IPS DF 6.9 (cell line): ENCODE measurements at regions not wholly inside any gene's neighbourhood (a gene's known extent, or its start where the extent isn't known, plus 50 kb on each side); places are given as distances from the start of the nearest gene placed in this dataset.

Experiments
- DNase-seq: peaks from one replicate; pipeline ENCODE4 v3.0.0-alpha.2; 2013; ENCODE audit warnings: low read depth, low spot score
- H3K27ac ChIP-seq: one replicate; pipeline ENCODE4 v1.5.1; 2013; ENCODE audit warnings: low read length, control low read depth
- H3K27me3 ChIP-seq: 2 replicates; pipeline ENCODE4 v1.6.1; 2013; ENCODE audit warnings: mild to moderate bottlenecking, low read length; ENCODE audit not compliant: control insufficient read depth, insufficient read depth
- H3K36me3 ChIP-seq: 2 replicates; pipeline ENCODE4 v1.6.1; 2013; ENCODE audit warnings: low read length; ENCODE audit not compliant: control insufficient read depth, insufficient read depth
- H3K4me1 ChIP-seq: 2 replicates; pipeline ENCODE4 v1.6.1; 2013; ENCODE audit warnings: low read length; ENCODE audit not compliant: control insufficient read depth, insufficient read depth
- H3K4me3 ChIP-seq: 2 replicates; pipeline ENCODE4 v1.5.1; 2013; ENCODE audit warnings: mild to moderate bottlenecking, low read length
- H3K9me3 ChIP-seq: 2 replicates; pipeline ENCODE4 v1.6.1; 2013; ENCODE audit warnings: low read length, inconsistent platforms; ENCODE audit not compliant: control insufficient read depth, insufficient read depth
- whole genome bisulfite sequencing: extraction: QIAGEN DNeasy Blood & Tissue Kit; methylation state at CpG from one replicate; pipeline ENCODE4 v1.1.7; 2013; ENCODE audit warnings: mixed read lengths, missing lambda C conversion rate; ENCODE audit not compliant: insufficient read length, insufficient coverage; 5-methylcytosine and 5-hydroxymethylcytosine counted together

GRCh38 chr16:51875834-51876600 is 670.9 kb downstream of the TOX3 start:
- WGBS: no CpG with 5 or more reads among the region's 18 CpGs
- DNase-seq: no peak
- Histone ChIP-seq H3K36me3 (no peaks in the 10 kb centered on the region), H3K4me1 (no peaks in the 10 kb centered on the region; the same call in 1 of the 2 replicates), H3K4me3 (no peak overlapping the region), H3K27me3 (no peaks in the 10 kb centered on the region), H3K27ac (no peak overlapping the region), H3K9me3 (no peaks in the 10 kb centered on the region)

- Histone ChIP-seq H3K4me1 (no peaks in the 10 kb centered on the region; the same call in 1 of the 2 replicates), H3K27me3 (no peaks in the 10 kb centered on the region), H3K36me3 (no peaks in the 10 kb centered on the region), H3K4me3 (no peak overlapping the region), H3K9me3 (no peaks in the 10 kb centered on the region), H3K27ac (no peak overlapping the region)
- DNase-seq: no peak
These were observed 674.4 kb downstream of the TOX3 start for GRCh38 chr16:51872524-51872923.

GRCh38 chr16:51870296-51870854 is 676.6 kb downstream of the TOX3 start:
- no peak for DNase-seq
- H3K4me3 ChIP-seq: no peak overlapping the region
- H3K9me3 ChIP-seq: no peaks in the 10 kb centered on the region
- no peaks in the 10 kb centered on the region; the same call in 1 of the 2 replicates for H3K4me1 ChIP-seq
- no peaks in the 10 kb centered on the region for H3K27me3 ChIP-seq
- WGBS: no CpG with 5 or more reads among the region's 2 CpGs
- H3K36me3 ChIP-seq: no peaks in the 10 kb centered on the region
- no peak overlapping the region for H3K27ac ChIP-seq

- no peaks in the 10 kb centered on the region for H3K27me3 ChIP-seq
- DNase-seq: no peak
- H3K9me3 ChIP-seq: no peaks in the 10 kb centered on the region
- no peaks in the 10 kb centered on the region; the same call in 1 of the 2 replicates for H3K4me1 ChIP-seq
- no peaks in the 10 kb centered on the region for H3K36me3 ChIP-seq
- no CpG with 5 or more reads among the region's 1 CpG for WGBS
- no peak overlapping the region for H3K4me3 ChIP-seq
- H3K27ac ChIP-seq: no peak overlapping the region
These were observed 677.8 kb downstream of the TOX3 start for GRCh38 chr16:51869176-51869575.

- H3K9me3 ChIP-seq: no peaks in the 10 kb centered on the region
- no peak for DNase-seq
- no CpG with 5 or more reads among the region's 2 CpGs for WGBS
- H3K4me1 ChIP-seq: no peaks in the 10 kb centered on the region; the same call in 1 of the 2 replicates
- H3K27ac ChIP-seq: no peak overlapping the region
- H3K27me3 ChIP-seq: no peaks in the 10 kb centered on the region
- no peak overlapping the region for H3K4me3 ChIP-seq
- H3K36me3 ChIP-seq: no peaks in the 10 kb centered on the region
These were observed 678.3 kb downstream of the TOX3 start for GRCh38 chr16:51868631-51869030.

GRCh38 chr16:51867386-51868065 is 679.4 kb downstream of the TOX3 start:
- no peaks in the 10 kb centered on the region for H3K27me3 ChIP-seq
- H3K4me3 ChIP-seq: no peak overlapping the region
- no peak overlapping the region for H3K27ac ChIP-seq
- no peaks in the 10 kb centered on the region for H3K36me3 ChIP-seq
- no peaks in the 10 kb centered on the region; the same call in 1 of the 2 replicates for H3K4me1 ChIP-seq
- no peaks in the 10 kb centered on the region for H3K9me3 ChIP-seq
- no CpG with 5 or more reads among the region's 8 CpGs for WGBS
- no peak for DNase-seq

- Histone ChIP-seq H3K27me3 (no peaks in the 10 kb centered on the region), H3K9me3 (no peaks in the 10 kb centered on the region), H3K4me1 (no peaks in the 10 kb centered on the region), H3K36me3 (no peaks in the 10 kb centered on the region), H3K27ac (no peak overlapping the region), H3K4me3 (no peak overlapping the region)
- DNase-seq: no peak
- whole genome bisulfite sequencing: no CpG with 5 or more reads among the region's 1 CpG
These were observed 682.4 kb downstream of the TOX3 start for GRCh38 chr16:51864575-51864974.

GRCh38 chr16:51854401-51854951 is 692.5 kb downstream of the TOX3 start:
- no peaks in the 10 kb centered on the region for H3K36me3 ChIP-seq
- WGBS: no CpG with 5 or more reads among the region's 4 CpGs
- H3K4me3 ChIP-seq: no peak overlapping the region
- DNase-seq: no peak
- H3K9me3 ChIP-seq: no peaks in the 10 kb centered on the region
- no peak overlapping the region for H3K27ac ChIP-seq
- H3K4me1 ChIP-seq: no peaks in the 10 kb centered on the region
- no peaks in the 10 kb centered on the region for H3K27me3 ChIP-seq

GRCh38 chr16:51853586-51853985 is 693.4 kb downstream of the TOX3 start:
- H3K36me3 ChIP-seq: no peaks in the 10 kb centered on the region
- no peak overlapping the region for H3K27ac ChIP-seq
- DNase-seq: no peak
- H3K4me3 ChIP-seq: no peak overlapping the region
- H3K4me1 ChIP-seq: no peaks in the 10 kb centered on the region
- H3K9me3 ChIP-seq: no peaks in the 10 kb centered on the region
- WGBS: no CpG with 5 or more reads among the region's 1 CpG
- no peaks in the 10 kb centered on the region for H3K27me3 ChIP-seq

- DNase-seq: no peak
- Histone ChIP-seq H3K4me3 (no peak overlapping the region), H3K36me3 (no peaks in the 10 kb centered on the region), H3K4me1 (no peaks in the 10 kb centered on the region), H3K27ac (no peak overlapping the region), H3K27me3 (no peaks in the 10 kb centered on the region), H3K9me3 (no peaks in the 10 kb centered on the region)
- WGBS: no CpG with 5 or more reads among the region's 1 CpG
These were observed 694.1 kb downstream of the TOX3 start for GRCh38 chr16:51852892-51853291.
